K562 (cell line): ENCODE measurements at regions not wholly inside any gene's neighbourhood (a gene's known extent, or its start where the extent isn't known, plus 50 kb on each side); places are given as distances from the start of the nearest gene placed in this dataset.

Experiments used
- ATAC-seq: fragments of 200-7000 bp; cut with Tn5 transposase; 3 replicates; pipeline ENCODE4 v1.9.1; 2020; ENCODE audit warnings: moderate library complexity
- BruUV-seq: library from RNA; stranded (reverse); fragments of 400-500 nt; replicated peaks from 2 replicates; lab custom pipeline; 2021; lab: Mats Ljungman, UMichigan
- CTCF ChIA-PET: fragments of 300-600 bp; formaldehyde crosslinking; extraction: SDS; loops from one replicate; lab custom pipeline; 2021; ENCODE audit warnings: low intra/inter-chr PET ratio; lab: Yijun Ruan, JAX
- POLR2A ChIA-PET: fragments of 300-600, 350-650 bp; sonication (Branson Sonifier 250); formaldehyde crosslinking; extraction: SDS; loops from one replicate; lab custom pipeline; 2021; ENCODE audit warnings: antibody characterized with exemption, inconsistent platforms; lab: Yijun Ruan, JAX
- DNase-seq, 4 experiments: peaks; one replicate each; pipeline versions ENCODE4 v3.0.0 to v3.0.0-alpha.2; 2011 to 2018; ENCODE audit warnings: low spot score in 3 of 4, mixed read lengths in 3 of 4; ENCODE audit errors: extremely low read depth in 1 of 4
- FAIRE-seq: peaks from 2 replicates; lab custom pipeline; 2011; peaks lifted over from hg19 to GRCh38; lab: Jason Lieb, UNC
- H2AFZ ChIP-seq: 2 replicates; pipeline ENCODE4 v1.6.0; 2011; ENCODE audit warnings: low read depth, low read length, control low read depth, inconsistent platforms
- H3K27ac ChIP-seq: fragments of 200-600 bp; 3 replicates; pipeline ENCODE4 v1.8.0; 2011; ENCODE audit warnings: low read depth, mild to moderate bottlenecking, control low read depth, inconsistent platforms, low read length, moderate library complexity, mixed read lengths; ENCODE audit errors: extremely low read depth
- H3K27me3 ChIP-seq, 2 experiments: fragments of 300-600 bp in 1 of 2; 2 replicates in 1 of 2; 3 replicates in 1 of 2; pipeline versions ENCODE4 v1.6.0 to v1.8.0; 2011; ENCODE audit warnings: inconsistent platforms in 2 of 2, low read length in 2 of 2, mild to moderate bottlenecking in 1 of 2, mixed read lengths in 1 of 2, moderate library complexity in 1 of 2; ENCODE audit not compliant: control insufficient read depth in 2 of 2, insufficient read depth in 2 of 2
- H3K36me3 ChIP-seq: fragments of 300-600 bp; 3 replicates; pipeline ENCODE4 v1.8.0; 2011; ENCODE audit warnings: mild to moderate bottlenecking, low read length, inconsistent platforms; ENCODE audit not compliant: control insufficient read depth, insufficient read depth
- H3K4me1 ChIP-seq, 2 experiments: fragments of 200-600 bp in 1 of 2; replicated peaks in 1 of 2; 2 replicates in 1 of 2; 3 replicates in 1 of 2; pipeline versions ENCODE4 v1.5.1 to v1.8.0; 2011; ENCODE audit warnings: inconsistent platforms in 2 of 2, low read length in 2 of 2, mild to moderate bottlenecking in 1 of 2, mixed read lengths in 1 of 2, moderate library complexity in 1 of 2; ENCODE audit not compliant: control insufficient read depth in 2 of 2, insufficient read depth in 2 of 2
- H3K4me2 ChIP-seq: 2 replicates; pipeline ENCODE4 v1.6.1; 2011; ENCODE audit warnings: low read length, control low read depth, inconsistent platforms, mixed read lengths; ENCODE audit not compliant: insufficient read depth
- H3K4me3 ChIP-seq: fragments of 200-600 bp; sonication (generic), shearing (Covaris generic); 2 replicates; pipeline ENCODE4 v1.5.1; 2016; ENCODE audit warnings: control low read depth, inconsistent platforms
- H3K79me2 ChIP-seq: fragments of 200-600 bp; 3 replicates; pipeline ENCODE4 v1.8.0; 2011; ENCODE audit warnings: low read length, inconsistent platforms; ENCODE audit not compliant: control insufficient read depth, insufficient read depth
- H3K9ac ChIP-seq, 2 experiments: 2 replicates each; pipeline versions ENCODE4 v1.6.0 to v1.6.1; 2011; ENCODE audit warnings: low read depth in 2 of 2, low read length in 2 of 2, control low read depth in 1 of 2, inconsistent platforms in 1 of 2, mild to moderate bottlenecking in 1 of 2, mixed read lengths in 1 of 2; ENCODE audit not compliant: insufficient read depth in 1 of 2
- H3K9me1 ChIP-seq: one replicate; pipeline ENCODE4 v1.6.0; 2011; ENCODE audit warnings: inconsistent platforms, mild to moderate bottlenecking, low read length, moderate library complexity; ENCODE audit not compliant: control insufficient read depth, insufficient read depth
- H3K9me3 ChIP-seq: replicated peaks from 2 replicates; pipeline ENCODE4 v1.5.1; 2011; ENCODE audit warnings: low read depth, low read length, inconsistent platforms; ENCODE audit not compliant: control insufficient read depth, insufficient read depth
- H4K20me1 ChIP-seq: replicated peaks from 2 replicates; pipeline ENCODE4 v1.6.1; 2011; ENCODE audit warnings: low read length, inconsistent platforms, mixed read lengths; ENCODE audit not compliant: control insufficient read depth, insufficient read depth
- BCLAF1 ChIP-seq, 2 experiments: fragments of 450-650 bp in 1 of 2; IDR thresholded peaks; 2 replicates each; pipeline ENCODE4 v1.6.1; 2011 to 2017; ENCODE audit warnings: low read depth in 2 of 2, antibody characterized with exemption in 1 of 2, borderline replicate concordance in 1 of 2, low read length in 1 of 2, mild to moderate bottlenecking in 1 of 2, mixed read lengths in 1 of 2; ENCODE audit not compliant: control insufficient read depth in 1 of 2
- CHAMP1 ChIP-seq: fragments of 450-650 bp; IDR thresholded peaks from 2 replicates; pipeline ENCODE4 v1.6.1; 2016; ENCODE audit warnings: mild to moderate bottlenecking
- ETS1 ChIP-seq: conservative IDR thresholded peaks from 2 replicates; pipeline ENCODE4 v1.6.1; 2011; ENCODE audit warnings: low read depth, mild to moderate bottlenecking, low read length; ENCODE audit not compliant: control insufficient read depth
- LEF1 ChIP-seq: fragments of 450-650 bp; IDR thresholded peaks from 2 replicates; pipeline ENCODE4 v1.6.1; 2016; ENCODE audit warnings: mild to moderate bottlenecking
- MBD2 ChIP-seq: sonication (generic); IDR thresholded peaks from 2 replicates; pipeline ENCODE4 v1.6.1; 2016; ENCODE audit warnings: low read depth, borderline replicate concordance
- MEF2D ChIP-seq: conservative IDR thresholded peaks from 2 replicates; pipeline ENCODE4 v1.6.1; 2016; ENCODE audit warnings: low read depth, missing genetic modification characterization, missing compliant biosample characterization
- POLR2G ChIP-seq: fragments of 200-400 bp; formaldehyde crosslinking; IDR thresholded peaks from 2 replicates; pipeline ENCODE4 v1.6.1; 2017; ENCODE audit warnings: low read depth, mild to moderate bottlenecking, antibody characterized with exemption, low read length, moderate library complexity
- POLR2H ChIP-seq: IDR thresholded peaks from 2 replicates; pipeline ENCODE4 v1.6.1; 2016; ENCODE audit warnings: missing genetic modification characterization, low read depth, mild to moderate bottlenecking, control low read depth, missing compliant biosample characterization, moderate library complexity
- POLR3A ChIP-seq: IDR thresholded peaks from 2 replicates; pipeline ENCODE4 v1.6.1; 2011; ENCODE audit warnings: borderline replicate concordance, mild to moderate bottlenecking, moderate library complexity; ENCODE audit not compliant: insufficient read length, insufficient read depth; ENCODE audit errors: extremely low read depth
- SMAD2 ChIP-seq: fragments of 150-350 bp; IDR thresholded peaks from 2 replicates; pipeline ENCODE4 v1.6.1; 2014; ENCODE audit warnings: low read depth, mild to moderate bottlenecking, low read length
- SMAD3 ChIP-seq: fragments of 450-650 bp; formaldehyde crosslinking; conservative IDR thresholded peaks from 2 replicates; pipeline ENCODE4 v1.4.0; 2020; ENCODE audit warnings: mild to moderate bottlenecking
- ZNF518B ChIP-seq: fragments of 250-450 bp; sonication (Bioruptor Pico); IDR thresholded peaks from 2 replicates; pipeline ENCODE4 v1.5.0; 2021; ENCODE audit warnings: mild to moderate bottlenecking, moderate library complexity
- ZNF668 ChIP-seq: fragments of 250-450 bp; sonication (Bioruptor Pico); IDR thresholded peaks from 2 replicates; pipeline ENCODE4 v1.8.0; 2022; ENCODE audit warnings: mild to moderate bottlenecking, inconsistent platforms
- WGBS: fragments of 100-300 bp; shearing (Covaris generic); methylation state at CpG from one replicate; pipeline ENCODE4 v1.1.6; 2016; ENCODE audit warnings: low coverage, mixed read lengths; ENCODE audit not compliant: insufficient coverage; ENCODE audit errors: missing lambda C conversion rate; 5-methylcytosine and 5-hydroxymethylcytosine counted together
- in situ Hi-C: fragments of 300-500 bp; cut with MboI; formaldehyde crosslinking; loops from 4 replicates; pipeline ENCODE4 v1.15.0; 2018; ENCODE audit warnings: inconsistent platforms, mixed read lengths
- intact Hi-C: fragments of 100-400 bp; cut with micrococcal nuclease; formaldehyde crosslinking; loops from 2 replicates; pipeline ENCODE4 v1.14.2; 2022

GRCh38 chr1:73761559-73761958 lies 436.4 kb downstream of the LRRIQ3 start:
- H3K27me3 ChIP-seq, result no peaks in the 10 kb centered on the region
- H3K4me3 ChIP-seq, result no peak overlapping the region
- no peak overlapping the region for H2AFZ ChIP-seq
- FAIRE-seq (no peak), ATAC-seq (no peak), DNase-seq (no peak)
- no peaks in the 10 kb centered on the region for H3K36me3 ChIP-seq
- in situ Hi-C loops, result no loop called here
- CTCF ChIA-PET, result no interaction called here
- 0% methylated on average over 2 of the region's 2 CpGs for WGBS
- H3K9ac ChIP-seq, result no peak overlapping the region
- POLR2A ChIA-PET, result no interaction called here
- no peaks in the 10 kb centered on the region for H3K4me1 ChIP-seq
- H3K4me2 ChIP-seq, result no peak overlapping the region
- no peak overlapping the region for H3K27ac ChIP-seq
- no peaks in the 10 kb centered on the region for H4K20me1 ChIP-seq
- no TSS peak for BruUV-seq
- intact Hi-C loops, result no loop called here
- H3K9me1 ChIP-seq, result no peaks in the 10 kb centered on the region
- no peaks in the 10 kb centered on the region for H3K9me3 ChIP-seq
- H3K79me2 ChIP-seq, result no peaks in the 10 kb centered on the region
- TF ChIP-seq LEF1, result no peak
- TF ChIP-seq MBD2, result no peak
- TF ChIP-seq CHAMP1, result no peak
- TF ChIP-seq SMAD2, result no peak
- no peak for TF ChIP-seq ZNF668 (CRISPR knock-in tag)
- no peak for TF ChIP-seq POLR3A
- no peak for TF ChIP-seq BCLAF1 (IDR thresholded peaks at IDR 0.05; ENCODE audit: borderline replicate concordance in 1 of 2, control insufficient read depth in 1 of 2, low read depth in 2 of 2, low read length in 1 of 2)
- no peak for TF ChIP-seq POLR2G
- no peak for TF ChIP-seq MEF2D
- no peak for TF ChIP-seq ETS1
- no peak for TF ChIP-seq ZNF518B (CRISPR knock-in tag)
- no peak for TF ChIP-seq POLR2H (tag)
- TF ChIP-seq SMAD3 (CRISPR knock-in tag), result no peak
